WERI-Rb-1 (cell line): ENCODE measurements at regions not wholly inside any gene's neighbourhood (a gene's known extent, or its start where the extent isn't known, plus 50 kb on each side); places are given as distances from the start of the nearest gene placed in this dataset.

ENCODE experiments used
- DNase-seq: peaks from one replicate; pipeline ENCODE4 v3.0.0-alpha.2; 2020
- H3K27ac ChIP-seq: fragments of 250-450 bp; sonication (Bioruptor Pico); 2 replicates; pipeline ENCODE4 v1.5.1; 2020; ENCODE audit warnings: mild to moderate bottlenecking, moderate library complexity
- H3K27me3 ChIP-seq: fragments of 250-450 bp; sonication (Bioruptor Pico); 2 replicates; pipeline ENCODE4 v1.5.1; 2021; ENCODE audit warnings: mild to moderate bottlenecking, low read depth, moderate library complexity; ENCODE audit not compliant: insufficient read depth, severe bottlenecking
- H3K36me3 ChIP-seq: fragments of 250-450 bp; sonication (Bioruptor Pico); 2 replicates; pipeline ENCODE4 v1.5.1; 2020; ENCODE audit warnings: mild to moderate bottlenecking, moderate library complexity
- H3K4me3 ChIP-seq: 2 replicates; pipeline ENCODE4 v1.5.1; 2011; ENCODE audit warnings: low read depth, mild to moderate bottlenecking, control low read depth, low read length
- H3K9me3 ChIP-seq: fragments of 250-450 bp; sonication (Bioruptor Pico); 2 replicates; pipeline ENCODE4 v1.5.1; 2021; ENCODE audit warnings: mild to moderate bottlenecking, moderate library complexity; ENCODE audit not compliant: severe bottlenecking
- CTCF ChIP-seq: IDR thresholded peaks from 2 replicates; pipeline ENCODE4 v1.5.1; 2011; ENCODE audit warnings: low read depth, mild to moderate bottlenecking, control low read depth, inconsistent platforms, low read length

GRCh38 chr9:23380821-23381220 is 445.2 kb downstream of the ELAVL2 start:
- no peak overlapping the region for H3K4me3 ChIP-seq
- no peaks in the 10 kb centered on the region for H3K9me3 ChIP-seq
- no peaks in the 10 kb centered on the region for H3K36me3 ChIP-seq
- no peak overlapping the region for H3K27ac ChIP-seq
- no peak for DNase-seq
- no peak for TF ChIP-seq CTCF
- H3K27me3 ChIP-seq, result no peaks in the 10 kb centered on the region

- Histone ChIP-seq H3K27ac (no peak overlapping the region), H3K27me3 (no peaks in the 10 kb centered on the region), H3K36me3 (no peaks in the 10 kb centered on the region), H3K4me3 (no peak overlapping the region), H3K9me3 (no peaks in the 10 kb centered on the region)
- no peak for TF ChIP-seq CTCF
- no peak for DNase-seq
Measured at GRCh38 chr9:23382418-23382817, 443.6 kb downstream of the ELAVL2 start.

GRCh38 chr9:23394189-23394588 is 431.9 kb downstream of the ELAVL2 start:
- no peak overlapping the region for H3K4me3 ChIP-seq
- no peaks in the 10 kb centered on the region for H3K36me3 ChIP-seq
- no peak for DNase-seq
- no peaks in the 10 kb centered on the region for H3K27me3 ChIP-seq
- TF ChIP-seq CTCF, result no peak
- no peak overlapping the region for H3K27ac ChIP-seq
- H3K9me3 ChIP-seq, result no peaks in the 10 kb centered on the region

- Histone ChIP-seq H3K27me3 (no peaks in the 10 kb centered on the region), H3K27ac (no peak overlapping the region), H3K9me3 (no peaks in the 10 kb centered on the region), H3K4me3 (no peak overlapping the region), H3K36me3 (no peaks in the 10 kb centered on the region)
- DNase-seq, result no peak
- TF ChIP-seq CTCF, result no peak
Measured at GRCh38 chr9:23408874-23409273, 417.2 kb downstream of the ELAVL2 start.

GRCh38 chr9:23412046-23412445 is 414.0 kb downstream of the ELAVL2 start:
- no peak for DNase-seq
- no peaks in the 10 kb centered on the region for H3K27me3 ChIP-seq
- H3K9me3 ChIP-seq, result no peaks in the 10 kb centered on the region
- H3K27ac ChIP-seq, result no peak overlapping the region
- no peaks in the 10 kb centered on the region for H3K36me3 ChIP-seq
- no peak for TF ChIP-seq CTCF
- no peak overlapping the region for H3K4me3 ChIP-seq

GRCh38 chr9:23412458-23412857 is 413.6 kb downstream of the ELAVL2 start:
- no peaks in the 10 kb centered on the region for H3K27me3 ChIP-seq
- DNase-seq, result no peak
- TF ChIP-seq CTCF, result no peak
- no peaks in the 10 kb centered on the region for H3K36me3 ChIP-seq
- no peak overlapping the region for H3K27ac ChIP-seq
- no peak overlapping the region for H3K4me3 ChIP-seq
- H3K9me3 ChIP-seq, result no peaks in the 10 kb centered on the region
